H1 (cell line): ENCODE measurements at regions not wholly inside any gene's neighbourhood (a gene's known extent, or its start where the extent isn't known, plus 50 kb on each side); places are given as distances from the start of the nearest gene placed in this dataset.

ENCODE experiments used
- CTCF ChIA-PET: fragments of 300-600 bp; sonication (Branson Sonifier 250); formaldehyde crosslinking; loops from one replicate; lab custom pipeline; 2021; ENCODE audit not compliant: partially characterized antibody; lab: Charles Lee
- POLR2A ChIA-PET: fragments of 300-600 bp; sonication (Branson Sonifier 250); formaldehyde crosslinking; loops from one replicate; lab custom pipeline; 2021; ENCODE audit warnings: inconsistent platforms; ENCODE audit not compliant: partially characterized antibody; lab: Charles Lee
- DNase-seq, 2 experiments: peaks; one replicate each; pipeline versions ENCODE4 v3.0.0 to v3.0.0-alpha.2; 2010 to 2022; ENCODE audit warnings: low spot score in 2 of 2, low read depth in 1 of 2, mixed read lengths in 1 of 2
- FAIRE-seq: peaks from 2 replicates; lab custom pipeline; 2011; peaks lifted over from hg19 to GRCh38; lab: Jason Lieb, UNC
- H2AFZ ChIP-seq: 2 replicates; pipeline ENCODE4 v1.8.1; 2012; ENCODE audit warnings: low read length, inconsistent platforms
- H2AK5ac ChIP-seq: 2 replicates; pipeline ENCODE4 v1.6.1; 2013; ENCODE audit warnings: low read depth, low read length
- H2BK120ac ChIP-seq: replicated peaks from 2 replicates; pipeline ENCODE3; 2013; ENCODE audit warnings: low read depth, low read length, inconsistent platforms
- H2BK12ac ChIP-seq: 2 replicates; pipeline ENCODE4 v1.6.1; 2013; ENCODE audit warnings: low read depth, low read length
- H2BK15ac ChIP-seq: 2 replicates; pipeline ENCODE4 v1.6.1; 2013; ENCODE audit warnings: low read length
- H2BK20ac ChIP-seq: 2 replicates; pipeline ENCODE4 v1.6.1; 2013; ENCODE audit warnings: low read length
- H2BK5ac ChIP-seq: 2 replicates; pipeline ENCODE4 v1.6.1; 2013; ENCODE audit warnings: low read depth, low read length
- H3K14ac ChIP-seq: 2 replicates; pipeline ENCODE4 v1.6.1; 2013; ENCODE audit warnings: inconsistent platforms; ENCODE audit not compliant: insufficient read length
- H3K18ac ChIP-seq: 2 replicates; pipeline ENCODE4 v1.6.1; 2013; ENCODE audit warnings: low read length; ENCODE audit errors: extremely low read depth
- H3K23ac ChIP-seq: 2 replicates; pipeline ENCODE4 v1.6.1; 2013; ENCODE audit warnings: inconsistent platforms; ENCODE audit not compliant: insufficient read length
- H3K23me2 ChIP-seq: 2 replicates; pipeline ENCODE4 v1.6.1; 2013; ENCODE audit warnings: low read depth, low read length
- H3K27ac ChIP-seq: 2 replicates; pipeline ENCODE4 v1.6.1; 2011; ENCODE audit warnings: low read depth, low read length, inconsistent platforms
- H3K27me3 ChIP-seq, 4 experiments: replicated peaks in 1 of 4; 1 replicate in 1 of 4; 2 replicates in 3 of 4; pipeline versions ENCODE4 v1.6.1 to v1.8.1; 2011 to 2013; ENCODE audit warnings: low read length in 3 of 4, mild to moderate bottlenecking in 3 of 4, inconsistent platforms in 2 of 4, mixed read lengths in 2 of 4, moderate library complexity in 1 of 4; ENCODE audit not compliant: control insufficient read depth in 3 of 4, insufficient read depth in 3 of 4; ENCODE audit errors: extremely low read depth in 1 of 4
- H3K36me3 ChIP-seq, 4 experiments: 2 replicates each; pipeline versions ENCODE4 v1.6.1 to v1.8.1; 2011 to 2013; ENCODE audit warnings: mild to moderate bottlenecking in 4 of 4, low read length in 3 of 4, moderate library complexity in 2 of 4, control low read depth in 1 of 4, inconsistent platforms in 1 of 4; ENCODE audit not compliant: insufficient read depth in 4 of 4, control insufficient read depth in 2 of 4
- H3K4ac ChIP-seq: replicated peaks from 2 replicates; pipeline ENCODE3; 2013; ENCODE audit warnings: low read length, low read depth, mixed read lengths, inconsistent platforms; ENCODE audit not compliant: insufficient read length
- H3K4me1 ChIP-seq, 4 experiments: replicated peaks in 1 of 4; 1 replicate in 1 of 4; 2 replicates in 3 of 4; pipeline versions ENCODE4 v1.6.1 to v1.8.1; 2011 to 2013; ENCODE audit warnings: low read length in 3 of 4, inconsistent platforms in 2 of 4, mixed read lengths in 1 of 4; ENCODE audit not compliant: insufficient read depth in 4 of 4, control insufficient read depth in 3 of 4
- H3K4me2 ChIP-seq, 2 experiments: 2 replicates each; pipeline versions ENCODE4 v1.6.1 to v1.8.1; 2011 to 2013; ENCODE audit warnings: low read depth in 2 of 2, low read length in 2 of 2, control low read depth in 1 of 2, inconsistent platforms in 1 of 2, mild to moderate bottlenecking in 1 of 2; ENCODE audit not compliant: insufficient read depth in 1 of 2
- H3K4me3 ChIP-seq, 4 experiments: fragments of 200-600, 300-600 bp in 1 of 4; sonication (generic), shearing (Covaris generic), sonication (Bioruptor Twin) in 1 of 4; 2 replicates each; pipeline versions ENCODE4 v1.5.1 to v1.8.1; 2011 to 2016; ENCODE audit warnings: low read length in 4 of 4, low read depth in 3 of 4, control low read depth in 2 of 4, inconsistent platforms in 2 of 4, mild to moderate bottlenecking in 2 of 4, mixed read lengths in 1 of 4, moderate library complexity in 1 of 4; ENCODE audit not compliant: insufficient read depth in 2 of 4; ENCODE audit errors: extremely low read depth in 1 of 4
- H3K56ac ChIP-seq: replicated peaks from 2 replicates; pipeline ENCODE3; 2013; ENCODE audit warnings: low read depth, mild to moderate bottlenecking, mixed read lengths, low read length, inconsistent platforms; ENCODE audit not compliant: insufficient read length
- H3K79me1 ChIP-seq: 2 replicates; pipeline ENCODE4 v1.6.1; 2013; ENCODE audit warnings: low read depth, low read length, control low read depth
- H3K79me2 ChIP-seq, 2 experiments: 2 replicates each; pipeline versions ENCODE4 v1.6.1 to v1.8.1; 2012 to 2013; ENCODE audit warnings: low read length in 2 of 2, mild to moderate bottlenecking in 2 of 2, inconsistent platforms in 1 of 2; ENCODE audit not compliant: insufficient read depth in 2 of 2, control insufficient read depth in 1 of 2
- H3K9ac ChIP-seq, 4 experiments: replicated peaks in 1 of 4; 1 replicate in 1 of 4; 2 replicates in 3 of 4; pipeline versions ENCODE4 v1.6.1 to v1.8.1; 2011 to 2013; ENCODE audit warnings: low read depth in 3 of 4, low read length in 3 of 4, control low read depth in 2 of 4, mild to moderate bottlenecking in 2 of 4, moderate library complexity in 2 of 4, inconsistent platforms in 1 of 4; ENCODE audit errors: extremely low read depth in 1 of 4
- H3K9me3 ChIP-seq, 2 experiments: 2 replicates each; pipeline versions ENCODE4 v1.6.1 to v1.8.1; 2012 to 2013; ENCODE audit warnings: mild to moderate bottlenecking in 2 of 2, moderate library complexity in 2 of 2, control low read depth in 1 of 2, inconsistent platforms in 1 of 2, low read depth in 1 of 2, low read length in 1 of 2, mixed read lengths in 1 of 2; ENCODE audit not compliant: insufficient read depth in 2 of 2
- H4K20me1 ChIP-seq, 2 experiments: replicated peaks in 1 of 2; 2 replicates each; pipeline versions ENCODE3 to v1.8.1; 2011 to 2013; ENCODE audit warnings: inconsistent platforms in 2 of 2, low read length in 2 of 2, mild to moderate bottlenecking in 1 of 2; ENCODE audit not compliant: insufficient read depth in 2 of 2, control insufficient read depth in 1 of 2
- H4K5ac ChIP-seq: 2 replicates; pipeline ENCODE4 v1.6.1; 2013; ENCODE audit warnings: low read length, low read depth, mixed read lengths, inconsistent platforms; ENCODE audit not compliant: insufficient read length
- H4K8ac ChIP-seq: 2 replicates; pipeline ENCODE4 v1.8.0; 2013; ENCODE audit warnings: mild to moderate bottlenecking, moderate library complexity, low read length, inconsistent platforms; ENCODE audit not compliant: insufficient read depth; ENCODE audit errors: extremely low read depth
- H4K91ac ChIP-seq: replicated peaks from 2 replicates; pipeline ENCODE3; 2013; ENCODE audit warnings: low read length, mixed read lengths, inconsistent platforms; ENCODE audit not compliant: insufficient read length
- EZH2 ChIP-seq: fragments of 200-600 bp; sonication (generic); IDR thresholded peaks from 2 replicates; pipeline ENCODE4 v1.7.1; 2012; ENCODE audit warnings: low read depth, mild to moderate bottlenecking, moderate library complexity, low read length, inconsistent platforms; ENCODE audit not compliant: severe bottlenecking
- GABPA ChIP-seq: IDR thresholded peaks from 2 replicates; pipeline ENCODE4 v1.6.1; 2011; ENCODE audit warnings: mild to moderate bottlenecking, low read length, moderate library complexity, borderline replicate concordance; ENCODE audit not compliant: insufficient read depth
- RBBP5 ChIP-seq: IDR thresholded peaks from 2 replicates; pipeline ENCODE4 v1.7.1; 2012; ENCODE audit warnings: low read depth, mild to moderate bottlenecking, inconsistent platforms, low read length, moderate library complexity, borderline replicate concordance
- SP4 ChIP-seq: IDR thresholded peaks from 2 replicates; pipeline ENCODE4 v1.6.1; 2012; ENCODE audit warnings: low read length, inconsistent platforms
- TEAD4 ChIP-seq: IDR thresholded peaks from 2 replicates; pipeline ENCODE4 v1.6.1; 2012; ENCODE audit warnings: low read depth, low read length, inconsistent platforms, mixed read lengths
- YY1 ChIP-seq: IDR thresholded peaks from 2 replicates; pipeline ENCODE4 v1.6.1; 2011; ENCODE audit warnings: low read depth, mild to moderate bottlenecking, low read length
- WGBS, 2 experiments: shearing (Covaris generic) in 1 of 2; methylation state at CpG; one replicate each; pipeline versions ENCODE4 v1.1.6 to v1.1.7; 2013 to 2015; ENCODE audit warnings: low lambda C conversion rate in 2 of 2, mixed read lengths in 2 of 2, inconsistent platforms in 1 of 2, low coverage in 1 of 2, missing lambda C conversion rate in 1 of 2; ENCODE audit not compliant: insufficient replicate concordance in 2 of 2, insufficient coverage in 1 of 2, insufficient read length in 1 of 2; ENCODE audit errors: extremely low coverage in 1 of 2, missing lambda C conversion rate in 1 of 2; 5-methylcytosine and 5-hydroxymethylcytosine counted together
- TF ChIP-seq, protein P1 (sequence below): IDR thresholded peaks from 2 replicates; pipeline ENCODE4 v1.6.1; 2012; ENCODE audit warnings: inconsistent platforms
- TF ChIP-seq, protein P2 (sequence below): IDR thresholded peaks from 2 replicates; pipeline ENCODE4 v1.6.1; 2011; ENCODE audit warnings: low read depth, mild to moderate bottlenecking, low read length; ENCODE audit not compliant: insufficient read depth

DNA sequence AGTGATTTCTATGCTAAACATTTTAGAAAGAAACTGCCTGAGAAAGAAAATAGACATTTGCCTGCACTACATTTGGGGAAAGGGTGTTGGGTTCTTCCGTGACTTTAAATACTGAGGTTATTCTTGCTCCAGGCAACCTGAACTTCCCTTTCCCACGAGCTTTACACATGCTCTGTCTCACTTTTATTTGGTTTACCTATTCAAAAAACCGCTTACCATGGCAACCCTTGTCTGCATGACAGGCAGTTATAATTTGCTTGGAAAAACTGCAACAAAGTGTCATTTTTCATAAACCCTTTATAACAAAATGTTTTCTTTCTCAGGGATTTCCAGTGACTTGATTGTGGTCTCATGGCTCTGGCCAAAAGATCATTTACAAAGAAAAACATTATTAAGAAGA, 416.3 kb upstream of the MEIS2 start:
- POLR2A ChIA-PET, result no interaction called here
- no peak for FAIRE-seq
- WGBS, 2 experiments, result 90% methylated on average over 3 of the region's 3 CpGs; no CpG with 5 or more reads in 1 of the 2 experiments

More for the DNA sequence above, 416.3 kb upstream of the MEIS2 start:
- Histone ChIP-seq H3K18ac (no peak overlapping the region), H2BK20ac (no peak overlapping the region), H3K56ac (no peak overlapping the region), H3K9me3 (no peaks in the 10 kb centered on the region), H4K91ac (no peak overlapping the region), H4K20me1 (no peaks in the 10 kb centered on the region), H4K8ac (no peak overlapping the region), H3K79me1 (no peaks in the 10 kb centered on the region), H3K4me2 (no peak overlapping the region), H3K27me3 (no peaks in the 10 kb centered on the region), H2BK5ac (no peak overlapping the region), H3K9ac (no peak overlapping the region), H3K4ac (no peak overlapping the region), H3K23me2 (no peaks in the 10 kb centered on the region), H2AK5ac (no peak overlapping the region), H2BK12ac (no peak overlapping the region), H3K79me2 (no peaks in the 10 kb centered on the region), H3K14ac (no peak overlapping the region), H3K4me3 (no peak overlapping the region), H2AFZ (no peak overlapping the region), H3K4me1 (no peaks in the 10 kb centered on the region), H2BK120ac (no peak overlapping the region), H4K5ac (no peak overlapping the region), H3K23ac (no peak overlapping the region), H2BK15ac (no peak overlapping the region), H3K27ac (no peak overlapping the region), H3K36me3 (no peaks in the 10 kb centered on the region; a peak in 1 of 8 replicates)
- CTCF ChIA-PET, result no interaction called here
- no peak for TF ChIP-seq GABPA
- no peak for TF ChIP-seq YY1
- TF ChIP-seq, protein P1, sequence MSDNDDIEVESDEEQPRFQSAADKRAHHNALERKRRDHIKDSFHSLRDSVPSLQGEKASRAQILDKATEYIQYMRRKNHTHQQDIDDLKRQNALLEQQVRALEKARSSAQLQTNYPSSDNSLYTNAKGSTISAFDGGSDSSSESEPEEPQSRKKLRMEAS, result no peak
- no peak for TF ChIP-seq EZH2
- TF ChIP-seq, protein P2, sequence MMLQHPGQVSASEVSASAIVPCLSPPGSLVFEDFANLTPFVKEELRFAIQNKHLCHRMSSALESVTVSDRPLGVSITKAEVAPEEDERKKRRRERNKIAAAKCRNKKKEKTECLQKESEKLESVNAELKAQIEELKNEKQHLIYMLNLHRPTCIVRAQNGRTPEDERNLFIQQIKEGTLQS, result no peak
- no peak for TF ChIP-seq SP4
- no peak for TF ChIP-seq RBBP5
- TF ChIP-seq TEAD4, result no peak
- no peak for DNase-seq
